Esophagus muscularis mucosa (tissue), 4 donors: ENCODE measurements at regions not wholly inside any gene's neighbourhood (a gene's known extent, or its start where the extent isn't known, plus 50 kb on each side); places are given as distances from the start of the nearest gene placed in this dataset.

ENCODE experiments used
- EP300 ChIP-seq: sonication (generic); formaldehyde crosslinking; IDR thresholded peaks from one replicate; pipeline ENCODE4 v1.6.1; 2017; ENCODE audit warnings: antibody characterized with exemption
- POLR2A ChIP-seq: fragments of 450-650 bp; IDR thresholded peaks from one replicate; pipeline ENCODE4 v1.6.1; 2017; ENCODE audit warnings: antibody characterized with exemption, moderate library complexity, mild to moderate bottlenecking, low read depth
- TF ChIP-seq, protein P1 (sequence below), 3 experiments: fragments of 200-600 bp in 2 of 3; fragments of 450-650 bp in 1 of 3; sonication (generic) in 2 of 3; IDR thresholded peaks; one replicate each; pipeline ENCODE4 v1.5.1; 2017 to 2019; ENCODE audit warnings: antibody characterized with exemption in 3 of 3, mild to moderate bottlenecking in 2 of 3, moderate library complexity in 1 of 3

DNA sequence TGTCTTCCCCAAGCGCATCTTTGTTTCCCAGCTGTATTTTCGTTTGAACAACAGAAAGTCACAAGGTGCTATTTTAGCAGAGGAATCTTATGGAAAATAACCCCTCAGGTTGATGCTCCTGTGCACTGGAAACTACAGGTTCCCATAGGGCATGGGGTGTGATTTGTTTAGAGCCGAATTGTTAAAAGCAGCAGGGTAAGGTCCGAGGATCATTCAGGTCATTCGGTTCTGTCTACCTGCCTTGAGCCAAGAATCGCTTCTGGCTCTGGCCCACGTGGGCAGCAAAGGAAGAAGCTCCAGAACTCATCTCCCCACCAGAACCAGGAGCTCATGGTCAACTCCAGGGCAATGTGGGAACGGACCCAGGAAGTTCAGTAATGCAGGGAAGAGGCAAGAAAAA, 116.7 kb upstream of the TPM1 start:
- TF ChIP-seq, protein P1, sequence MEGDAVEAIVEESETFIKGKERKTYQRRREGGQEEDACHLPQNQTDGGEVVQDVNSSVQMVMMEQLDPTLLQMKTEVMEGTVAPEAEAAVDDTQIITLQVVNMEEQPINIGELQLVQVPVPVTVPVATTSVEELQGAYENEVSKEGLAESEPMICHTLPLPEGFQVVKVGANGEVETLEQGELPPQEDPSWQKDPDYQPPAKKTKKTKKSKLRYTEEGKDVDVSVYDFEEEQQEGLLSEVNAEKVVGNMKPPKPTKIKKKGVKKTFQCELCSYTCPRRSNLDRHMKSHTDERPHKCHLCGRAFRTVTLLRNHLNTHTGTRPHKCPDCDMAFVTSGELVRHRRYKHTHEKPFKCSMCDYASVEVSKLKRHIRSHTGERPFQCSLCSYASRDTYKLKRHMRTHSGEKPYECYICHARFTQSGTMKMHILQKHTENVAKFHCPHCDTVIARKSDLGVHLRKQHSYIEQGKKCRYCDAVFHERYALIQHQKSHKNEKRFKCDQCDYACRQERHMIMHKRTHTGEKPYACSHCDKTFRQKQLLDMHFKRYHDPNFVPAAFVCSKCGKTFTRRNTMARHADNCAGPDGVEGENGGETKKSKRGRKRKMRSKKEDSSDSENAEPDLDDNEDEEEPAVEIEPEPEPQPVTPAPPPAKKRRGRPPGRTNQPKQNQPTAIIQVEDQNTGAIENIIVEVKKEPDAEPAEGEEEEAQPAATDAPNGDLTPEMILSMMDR (IDR thresholded peaks at IDR 0.05) = no peak
- TF ChIP-seq POLR2A = no peak
- TF ChIP-seq EP300 = no peak
